Activated CD4-positive, CD25-positive, alpha-beta regulatory T cell treated with anti-CD3 and anti-CD28 coated beads, Interleukin-2, amount 50 U/mL, for 72 hours (primary cell): ENCODE measurements at regions not wholly inside any gene's neighbourhood (a gene's known extent, or its start where the extent isn't known, plus 50 kb on each side); places are given as distances from the start of the nearest gene placed in this dataset.

Source experiments
- DNase-seq: peaks from one replicate; pipeline ENCODE4 v3.0.0; 2021

GRCh38 chr22:27615408-27615807, 186.1 kb downstream of the MN1 start:
- DNase-seq: no peak

GRCh38 chr22:27616033-27616432, 185.5 kb downstream of the MN1 start:
- no peak for DNase-seq

- no peak for DNase-seq
Measured at GRCh38 chr22:27617214-27617881, 184.2 kb downstream of the MN1 start.

- no peak for DNase-seq
Measured at GRCh38 chr22:27620367-27621154, 181.0 kb downstream of the MN1 start.

GRCh38 chr22:27621486-27622070, 180.0 kb downstream of the MN1 start:
- DNase-seq: no peak

- DNase-seq: no peak
Measured at GRCh38 chr22:27624042-27624441, 177.5 kb downstream of the MN1 start.

GRCh38 chr22:27624705-27625104, 176.9 kb downstream of the MN1 start:
- no peak for DNase-seq

GRCh38 chr22:27625769-27626674, 175.5 kb downstream of the MN1 start:
- no peak for DNase-seq

GRCh38 chr22:27626675-27627443, 174.7 kb downstream of the MN1 start:
- DNase-seq: no peak

- no peak for DNase-seq
Measured at GRCh38 chr22:27627444-27627833, 174.1 kb downstream of the MN1 start.

GRCh38 chr22:27627901-27628300, 173.7 kb downstream of the MN1 start:
- no peak for DNase-seq

GRCh38 chr22:27628341-27628740, 173.2 kb downstream of the MN1 start:
- no peak for DNase-seq

GRCh38 chr22:27628891-27629631, 172.5 kb downstream of the MN1 start:
- no peak for DNase-seq

- no peak for DNase-seq
Measured at GRCh38 chr22:27629908-27630673, 171.5 kb downstream of the MN1 start.

GRCh38 chr22:27630754-27631153, 170.8 kb downstream of the MN1 start:
- no peak for DNase-seq

- DNase-seq: no peak
Measured at GRCh38 chr22:27631641-27632040, 169.9 kb downstream of the MN1 start.

- no peak for DNase-seq
Measured at GRCh38 chr22:27632451-27633295, 168.9 kb downstream of the MN1 start.

GRCh38 chr22:27633296-27633871, 168.2 kb downstream of the MN1 start:
- no peak for DNase-seq

- no peak for DNase-seq
Measured at GRCh38 chr22:27634043-27634740, 167.4 kb downstream of the MN1 start.
